B cell (primary cell): ENCODE measurements at regions not wholly inside any gene's neighbourhood (a gene's known extent, or its start where the extent isn't known, plus 50 kb on each side); places are given as distances from the start of the nearest gene placed in this dataset.

Experiments used
- EZH2 ChIP-seq: IDR thresholded peaks from 2 replicates; pipeline ENCODE4 v1.6.1; 2012; ENCODE audit warnings: borderline replicate concordance, low read depth, mild to moderate bottlenecking, moderate library complexity, low read length; ENCODE audit not compliant: insufficient read depth, poor library complexity, severe bottlenecking
- TF ChIP-seq, protein P1 (sequence below): fragments of 200-600 bp; IDR thresholded peaks from one replicate; pipeline ENCODE4 v1.8.0; 2022; ENCODE audit warnings: antibody characterized with exemption, mild to moderate bottlenecking

DNA sequence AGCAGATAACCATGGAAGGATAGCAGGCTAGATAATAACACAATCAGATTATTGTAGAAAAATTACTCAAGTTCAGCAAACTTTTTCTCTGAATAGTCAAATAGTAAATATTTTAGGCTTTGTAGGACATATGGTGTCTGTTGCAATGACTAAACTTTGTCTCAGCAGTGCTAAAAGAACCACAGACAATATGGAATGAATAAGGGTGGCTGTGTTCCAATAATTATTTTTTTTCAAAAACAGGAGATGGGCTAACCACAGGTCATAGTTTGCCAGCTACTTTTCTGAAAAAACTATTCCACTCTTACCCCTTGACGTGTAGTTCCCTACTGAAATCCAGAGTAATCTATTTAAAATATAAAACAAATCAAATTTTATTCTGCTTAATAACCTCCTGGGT is 153.9 kb upstream of the LRRC4C start:
- TF ChIP-seq, protein P1, sequence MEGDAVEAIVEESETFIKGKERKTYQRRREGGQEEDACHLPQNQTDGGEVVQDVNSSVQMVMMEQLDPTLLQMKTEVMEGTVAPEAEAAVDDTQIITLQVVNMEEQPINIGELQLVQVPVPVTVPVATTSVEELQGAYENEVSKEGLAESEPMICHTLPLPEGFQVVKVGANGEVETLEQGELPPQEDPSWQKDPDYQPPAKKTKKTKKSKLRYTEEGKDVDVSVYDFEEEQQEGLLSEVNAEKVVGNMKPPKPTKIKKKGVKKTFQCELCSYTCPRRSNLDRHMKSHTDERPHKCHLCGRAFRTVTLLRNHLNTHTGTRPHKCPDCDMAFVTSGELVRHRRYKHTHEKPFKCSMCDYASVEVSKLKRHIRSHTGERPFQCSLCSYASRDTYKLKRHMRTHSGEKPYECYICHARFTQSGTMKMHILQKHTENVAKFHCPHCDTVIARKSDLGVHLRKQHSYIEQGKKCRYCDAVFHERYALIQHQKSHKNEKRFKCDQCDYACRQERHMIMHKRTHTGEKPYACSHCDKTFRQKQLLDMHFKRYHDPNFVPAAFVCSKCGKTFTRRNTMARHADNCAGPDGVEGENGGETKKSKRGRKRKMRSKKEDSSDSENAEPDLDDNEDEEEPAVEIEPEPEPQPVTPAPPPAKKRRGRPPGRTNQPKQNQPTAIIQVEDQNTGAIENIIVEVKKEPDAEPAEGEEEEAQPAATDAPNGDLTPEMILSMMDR: no peak
- no peak for TF ChIP-seq EZH2
